Adipocyte (in vitro differentiated cells): ENCODE measurements at regions not wholly inside any gene's neighbourhood (a gene's known extent, or its start where the extent isn't known, plus 50 kb on each side); places are given as distances from the start of the nearest gene placed in this dataset.

Source experiments
- DNase-seq: peaks from one replicate; pipeline ENCODE4 v3.0.0-alpha.2; 2015; ENCODE audit warnings: low read depth
- H3K27me3 ChIP-seq: replicated peaks from 2 replicates; pipeline ENCODE4 v1.7.0; 2013; ENCODE audit warnings: mild to moderate bottlenecking, low read length, moderate library complexity; ENCODE audit not compliant: control insufficient read depth, insufficient read depth
- H3K36me3 ChIP-seq: 2 replicates; pipeline ENCODE4 v1.7.0; 2013; ENCODE audit warnings: low read length, mild to moderate bottlenecking, moderate library complexity; ENCODE audit not compliant: control insufficient read depth, insufficient read depth, severe bottlenecking
- H3K4me1 ChIP-seq: 2 replicates; pipeline ENCODE4 v1.7.0; 2013; ENCODE audit warnings: mild to moderate bottlenecking, low read length, moderate library complexity; ENCODE audit not compliant: control insufficient read depth, insufficient read depth
- H3K4me3 ChIP-seq: 2 replicates; pipeline ENCODE4 v1.7.0; 2013; ENCODE audit warnings: mild to moderate bottlenecking, low read length, moderate library complexity
- H3K9ac ChIP-seq: 2 replicates; pipeline ENCODE4 v1.7.0; 2013; ENCODE audit warnings: mild to moderate bottlenecking, low read length, moderate library complexity
- H3K9me3 ChIP-seq: 2 replicates; pipeline ENCODE4 v1.7.0; 2013; ENCODE audit warnings: mild to moderate bottlenecking, low read length, moderate library complexity; ENCODE audit not compliant: control insufficient read depth

DNA sequence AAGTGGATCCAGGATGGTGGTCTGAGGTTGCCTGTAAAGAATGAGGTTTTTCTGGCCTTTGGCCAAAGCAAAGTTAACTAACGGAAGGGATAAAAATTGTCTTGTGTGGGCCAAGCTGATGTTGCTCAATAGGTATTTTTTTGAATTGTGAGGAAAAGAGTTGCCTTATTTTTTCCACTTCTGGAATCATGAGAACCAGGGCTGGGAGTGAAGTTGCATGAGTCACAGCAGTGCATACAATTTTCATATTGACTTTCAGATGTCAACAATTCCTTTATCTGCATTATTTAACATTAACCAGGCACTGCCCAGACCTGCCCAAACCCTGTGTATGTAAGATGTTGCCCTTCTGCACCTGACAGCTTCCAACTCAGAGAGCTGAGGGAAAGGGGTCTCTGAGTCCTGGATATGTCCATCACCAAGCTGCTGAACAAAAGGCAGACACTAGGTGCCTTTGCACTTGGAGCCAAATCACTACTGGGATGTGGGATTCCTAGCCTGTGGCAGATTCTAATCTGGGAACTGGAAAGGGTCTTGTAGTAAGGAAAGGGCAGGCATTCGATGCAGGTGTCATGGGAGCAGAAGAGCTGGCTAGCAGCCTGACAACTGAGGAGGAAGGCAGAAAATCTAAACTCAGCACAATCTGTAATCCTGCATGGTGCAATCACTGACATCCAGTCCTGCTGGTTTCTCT is 52.3 kb upstream of the SLC35B4 start:
- H3K9me3 ChIP-seq = no peaks in the 10 kb centered on the region
- DNase-seq = peak; percentile 89

DNA sequence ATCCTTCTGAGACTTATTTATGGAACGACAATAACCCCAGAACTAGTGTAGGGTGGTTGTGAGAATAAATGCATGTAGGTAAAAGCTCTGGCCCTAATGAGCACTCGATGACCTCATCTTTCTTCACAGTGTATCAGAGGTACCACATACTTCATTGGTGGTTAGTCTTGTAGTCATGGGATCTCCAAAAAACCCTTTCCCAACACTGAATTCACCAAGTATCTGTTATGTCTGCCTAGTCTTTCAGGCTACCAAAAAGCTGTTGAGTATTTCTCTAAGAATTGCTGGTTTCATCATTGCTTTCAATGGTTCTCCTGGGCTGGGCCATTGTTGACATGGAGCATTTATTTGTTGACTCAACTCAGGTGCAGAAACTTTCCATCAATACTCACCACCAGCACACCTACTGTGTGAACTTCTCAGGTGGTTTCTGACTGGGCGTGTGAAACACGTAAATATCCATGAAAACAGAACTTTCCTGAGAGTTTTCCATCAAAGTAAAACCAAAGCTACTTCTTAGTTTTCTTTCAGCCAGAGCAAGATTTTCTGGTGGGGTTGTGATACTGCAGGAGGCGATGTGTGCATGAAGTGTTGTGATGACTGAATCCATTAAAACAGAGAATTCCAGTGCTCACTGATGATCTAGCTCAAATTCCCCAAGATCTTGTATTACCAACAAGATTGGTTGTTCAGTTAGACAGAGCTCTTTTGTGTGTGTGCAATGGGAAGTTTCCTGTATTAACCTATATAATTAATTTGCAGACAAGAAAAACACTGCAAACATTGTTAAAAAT is 51.4 kb upstream of the SLC35B4 start:
- Histone ChIP-seq H3K27me3 (no peaks in the 10 kb centered on the region), H3K4me1 (peaks cover 53% of the 10 kb centered on the region), H3K9ac (no peak overlapping the region), H3K36me3 (no peaks in the 10 kb centered on the region), H3K9me3 (no peaks in the 10 kb centered on the region), H3K4me3 (no peak overlapping the region)
- DNase-seq = no peak

More for the DNA sequence above, 52.3 kb upstream of the SLC35B4 start:
- peak overlapping the region; percentile 34 for H3K4me3 ChIP-seq
- H3K36me3 ChIP-seq = no peaks in the 10 kb centered on the region
- peaks cover 51% of the 10 kb centered on the region for H3K4me1 ChIP-seq
- no peaks in the 10 kb centered on the region for H3K27me3 ChIP-seq
- peak overlapping the region; percentile 6 for H3K9ac ChIP-seq
